Liver (tissue), 7 donors: ENCODE measurements at regions not wholly inside any gene's neighbourhood (a gene's known extent, or its start where the extent isn't known, plus 50 kb on each side); places are given as distances from the start of the nearest gene placed in this dataset.

ENCODE experiments used
- DNase-seq: peaks from one replicate; pipeline ENCODE4 v3.0.0-alpha.2; 2017; ENCODE audit warnings: low spot score
- H3K27ac ChIP-seq, 2 donors: one replicate each; pipeline ENCODE4 v1.7.0; 2013; ENCODE audit warnings: inconsistent platforms in 2 of 2, low read length in 2 of 2, control low read depth in 1 of 2, low read depth in 1 of 2, mild to moderate bottlenecking in 1 of 2
- H3K27me3 ChIP-seq, 4 donors: one replicate each; pipeline versions ENCODE4 v1.6.1 to v1.7.0; 2013; ENCODE audit warnings: low read length in 3 of 4, inconsistent platforms in 1 of 4, mild to moderate bottlenecking in 1 of 4, moderate library complexity in 1 of 4; ENCODE audit not compliant: control insufficient read depth in 4 of 4, insufficient read depth in 4 of 4
- H3K36me3 ChIP-seq, 4 donors: one replicate each; pipeline versions ENCODE4 v1.6.1 to v1.7.0; 2013; ENCODE audit warnings: low read length in 3 of 4, mild to moderate bottlenecking in 3 of 4, low read depth in 1 of 4, moderate library complexity in 1 of 4; ENCODE audit not compliant: control insufficient read depth in 4 of 4, insufficient read depth in 3 of 4
- H3K4me1 ChIP-seq, 4 donors: one replicate each; pipeline versions ENCODE4 v1.6.1 to v1.7.0; 2013; ENCODE audit warnings: low read length in 3 of 4, mild to moderate bottlenecking in 3 of 4, moderate library complexity in 1 of 4; ENCODE audit not compliant: control insufficient read depth in 4 of 4, insufficient read depth in 4 of 4
- H3K4me3 ChIP-seq, 3 donors: one replicate each; pipeline versions ENCODE4 v1.6.1 to v1.7.0; 2013; ENCODE audit warnings: low read length in 3 of 3, control low read depth in 1 of 3, low read depth in 1 of 3, mild to moderate bottlenecking in 1 of 3
- H3K9ac ChIP-seq, 2 donors: one replicate each; pipeline ENCODE4 v1.7.0; 2013; ENCODE audit warnings: low read length in 2 of 2, mild to moderate bottlenecking in 2 of 2, moderate library complexity in 2 of 2, control low read depth in 1 of 2, low read depth in 1 of 2
- H3K9me3 ChIP-seq, 4 donors: one replicate each; pipeline versions ENCODE4 v1.6.1 to v1.7.0; 2013; ENCODE audit warnings: low read length in 3 of 4; ENCODE audit not compliant: control insufficient read depth in 4 of 4
- EGR1 ChIP-seq, 2 donors: IDR thresholded peaks; 2 replicates each; pipeline ENCODE4 v1.6.1; 2016 to 2018; ENCODE audit warnings: antibody characterized with exemption in 2 of 2, low read depth in 2 of 2
- GABPA ChIP-seq, 2 donors: IDR thresholded peaks in 1 of 2; conservative IDR thresholded peaks in 1 of 2; 2 replicates each; pipeline ENCODE4 v1.6.1; 2016; ENCODE audit warnings: antibody characterized with exemption in 2 of 2, mild to moderate bottlenecking in 1 of 2, moderate library complexity in 1 of 2
- HNF4A ChIP-seq, 2 donors: conservative IDR thresholded peaks; 2 replicates each; pipeline ENCODE4 v1.6.1; 2016; ENCODE audit warnings: antibody characterized with exemption in 2 of 2, mild to moderate bottlenecking in 2 of 2
- HNF4G ChIP-seq: IDR thresholded peaks from 2 replicates; pipeline ENCODE4 v1.6.1; 2016; ENCODE audit warnings: antibody characterized with exemption
- RAD21 ChIP-seq, 2 donors: IDR thresholded peaks; 2 replicates each; pipeline ENCODE4 v1.6.1; 2016; ENCODE audit warnings: antibody characterized with exemption in 2 of 2, mild to moderate bottlenecking in 2 of 2
- RXRA ChIP-seq, 2 donors: IDR thresholded peaks; 2 replicates each; pipeline ENCODE4 v1.6.1; 2017 to 2018; ENCODE audit warnings: antibody characterized with exemption in 2 of 2, mild to moderate bottlenecking in 1 of 2
- SP1 ChIP-seq: IDR thresholded peaks from 2 replicates; pipeline ENCODE4 v1.6.1; 2018; ENCODE audit warnings: antibody characterized with exemption, mild to moderate bottlenecking
- YY1 ChIP-seq: IDR thresholded peaks from 2 replicates; pipeline ENCODE4 v1.6.1; 2016; ENCODE audit warnings: antibody characterized with exemption, mild to moderate bottlenecking
- WGBS: extraction: QIAGEN DNeasy Blood & Tissue Kit; methylation state at CpG from one replicate; pipeline ENCODE4 v1.1.7; 2013; 5-methylcytosine and 5-hydroxymethylcytosine counted together
- TF ChIP-seq, protein P1 (sequence below): IDR thresholded peaks from 2 replicates; pipeline ENCODE4 v1.6.1; 2016; ENCODE audit warnings: antibody characterized with exemption, mild to moderate bottlenecking
- TF ChIP-seq, protein P2 (sequence below): IDR thresholded peaks from 2 replicates; pipeline ENCODE4 v1.6.1; 2016; ENCODE audit warnings: antibody characterized with exemption
- TF ChIP-seq, protein P3 (sequence below): IDR thresholded peaks from 2 replicates; pipeline ENCODE4 v1.6.1; 2016; ENCODE audit warnings: antibody characterized with exemption
- TF ChIP-seq, protein P4 (sequence below): IDR thresholded peaks from 2 replicates; pipeline ENCODE4 v1.6.1; 2016; ENCODE audit warnings: antibody characterized with exemption
- donor health status: healthy.
- donor health status: healthy.
- donor health status: healthy.
- donor health status: healthy.

DNA sequence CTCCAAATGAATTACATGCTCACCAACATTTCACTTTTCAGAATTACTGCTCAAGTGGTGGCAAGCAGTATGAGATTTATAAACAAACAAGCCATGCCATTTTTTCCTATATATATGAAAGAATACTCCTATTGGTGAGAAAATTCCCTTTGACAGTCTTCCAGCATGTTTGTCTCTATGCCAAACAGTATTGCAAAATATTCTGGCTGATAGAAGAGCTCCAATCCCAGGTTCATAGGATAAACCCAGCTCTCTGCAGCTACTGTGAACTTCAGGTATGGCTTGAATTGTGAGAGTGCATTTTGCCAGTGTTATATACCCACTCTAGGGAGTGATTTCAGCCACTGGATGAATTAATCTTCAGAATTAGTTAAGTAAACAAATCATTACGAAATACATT, 108.8 kb downstream of the MAGEC2 start:
- no peaks in the 10 kb centered on the region for H3K9me3 ChIP-seq
- 44% methylated on average over 1 of the region's 1 CpG for WGBS
- TF ChIP-seq, protein P1, sequence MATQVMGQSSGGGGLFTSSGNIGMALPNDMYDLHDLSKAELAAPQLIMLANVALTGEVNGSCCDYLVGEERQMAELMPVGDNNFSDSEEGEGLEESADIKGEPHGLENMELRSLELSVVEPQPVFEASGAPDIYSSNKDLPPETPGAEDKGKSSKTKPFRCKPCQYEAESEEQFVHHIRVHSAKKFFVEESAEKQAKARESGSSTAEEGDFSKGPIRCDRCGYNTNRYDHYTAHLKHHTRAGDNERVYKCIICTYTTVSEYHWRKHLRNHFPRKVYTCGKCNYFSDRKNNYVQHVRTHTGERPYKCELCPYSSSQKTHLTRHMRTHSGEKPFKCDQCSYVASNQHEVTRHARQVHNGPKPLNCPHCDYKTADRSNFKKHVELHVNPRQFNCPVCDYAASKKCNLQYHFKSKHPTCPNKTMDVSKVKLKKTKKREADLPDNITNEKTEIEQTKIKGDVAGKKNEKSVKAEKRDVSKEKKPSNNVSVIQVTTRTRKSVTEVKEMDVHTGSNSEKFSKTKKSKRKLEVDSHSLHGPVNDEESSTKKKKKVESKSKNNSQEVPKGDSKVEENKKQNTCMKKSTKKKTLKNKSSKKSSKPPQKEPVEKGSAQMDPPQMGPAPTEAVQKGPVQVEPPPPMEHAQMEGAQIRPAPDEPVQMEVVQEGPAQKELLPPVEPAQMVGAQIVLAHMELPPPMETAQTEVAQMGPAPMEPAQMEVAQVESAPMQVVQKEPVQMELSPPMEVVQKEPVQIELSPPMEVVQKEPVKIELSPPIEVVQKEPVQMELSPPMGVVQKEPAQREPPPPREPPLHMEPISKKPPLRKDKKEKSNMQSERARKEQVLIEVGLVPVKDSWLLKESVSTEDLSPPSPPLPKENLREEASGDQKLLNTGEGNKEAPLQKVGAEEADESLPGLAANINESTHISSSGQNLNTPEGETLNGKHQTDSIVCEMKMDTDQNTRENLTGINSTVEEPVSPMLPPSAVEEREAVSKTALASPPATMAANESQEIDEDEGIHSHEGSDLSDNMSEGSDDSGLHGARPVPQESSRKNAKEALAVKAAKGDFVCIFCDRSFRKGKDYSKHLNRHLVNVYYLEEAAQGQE = no peak
- TF ChIP-seq HNF4G (no peak), GABPA (IDR thresholded peaks at IDR 0.05 in 1 of 2, conservative IDR thresholded peaks at IDR 0.05 in 1 of 2) (no peak), RAD21 (IDR thresholded peaks at IDR 0.05) (no peak), RXRA (IDR thresholded peaks at IDR 0.05) (no peak), HNF4A (conservative IDR thresholded peaks at IDR 0.05) (no peak)

DNA sequence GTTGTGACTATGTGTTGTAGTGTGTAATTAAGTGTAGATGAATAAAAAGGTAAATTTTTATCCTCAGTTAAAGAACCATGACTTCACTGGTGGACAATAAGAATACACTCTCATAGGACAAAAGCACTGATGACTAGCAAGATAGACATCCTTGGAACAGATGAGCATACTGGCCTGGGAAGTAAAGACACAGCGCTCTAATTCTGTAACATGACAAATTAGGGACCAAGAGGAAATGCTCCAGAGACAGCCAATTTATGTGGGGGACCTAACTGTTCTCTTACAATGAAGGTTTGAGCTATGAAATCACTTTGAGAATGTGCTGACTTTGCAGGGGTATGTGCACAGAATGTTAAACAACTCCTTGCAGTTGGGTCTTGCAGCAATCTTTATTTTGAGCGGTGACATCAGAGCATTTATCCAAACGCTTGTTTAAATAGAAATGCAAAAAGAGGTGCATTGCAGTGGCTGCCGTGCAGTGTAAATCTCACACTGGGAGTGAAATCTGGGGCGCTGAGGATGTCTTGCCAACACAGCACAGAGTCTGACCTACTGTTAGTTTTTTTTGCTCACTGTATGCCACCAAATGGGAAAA, 109.3 kb downstream of the MAGEC2 start:
- no peak for TF ChIP-seq RXRA (IDR thresholded peaks at IDR 0.05)
- TF ChIP-seq, protein P2, sequence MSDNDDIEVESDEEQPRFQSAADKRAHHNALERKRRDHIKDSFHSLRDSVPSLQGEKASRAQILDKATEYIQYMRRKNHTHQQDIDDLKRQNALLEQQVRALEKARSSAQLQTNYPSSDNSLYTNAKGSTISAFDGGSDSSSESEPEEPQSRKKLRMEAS = no peak
- TF ChIP-seq, protein P3, sequence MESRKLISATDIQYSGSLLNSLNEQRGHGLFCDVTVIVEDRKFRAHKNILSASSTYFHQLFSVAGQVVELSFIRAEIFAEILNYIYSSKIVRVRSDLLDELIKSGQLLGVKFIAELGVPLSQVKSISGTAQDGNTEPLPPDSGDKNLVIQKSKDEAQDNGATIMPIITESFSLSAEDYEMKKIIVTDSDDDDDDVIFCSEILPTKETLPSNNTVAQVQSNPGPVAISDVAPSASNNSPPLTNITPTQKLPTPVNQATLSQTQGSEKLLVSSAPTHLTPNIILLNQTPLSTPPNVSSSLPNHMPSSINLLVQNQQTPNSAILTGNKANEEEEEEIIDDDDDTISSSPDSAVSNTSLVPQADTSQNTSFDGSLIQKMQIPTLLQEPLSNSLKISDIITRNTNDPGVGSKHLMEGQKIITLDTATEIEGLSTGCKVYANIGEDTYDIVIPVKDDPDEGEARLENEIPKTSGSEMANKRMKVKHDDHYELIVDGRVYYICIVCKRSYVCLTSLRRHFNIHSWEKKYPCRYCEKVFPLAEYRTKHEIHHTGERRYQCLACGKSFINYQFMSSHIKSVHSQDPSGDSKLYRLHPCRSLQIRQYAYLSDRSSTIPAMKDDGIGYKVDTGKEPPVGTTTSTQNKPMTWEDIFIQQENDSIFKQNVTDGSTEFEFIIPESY = no peak
- no peak for TF ChIP-seq EGR1 (IDR thresholded peaks at IDR 0.05; ENCODE audit: low read depth in 2 of 2)
- no peak for TF ChIP-seq YY1
- TF ChIP-seq SP1 = no peak
- TF ChIP-seq HNF4A (conservative IDR thresholded peaks at IDR 0.05) = no peak
- TF ChIP-seq, protein P4, sequence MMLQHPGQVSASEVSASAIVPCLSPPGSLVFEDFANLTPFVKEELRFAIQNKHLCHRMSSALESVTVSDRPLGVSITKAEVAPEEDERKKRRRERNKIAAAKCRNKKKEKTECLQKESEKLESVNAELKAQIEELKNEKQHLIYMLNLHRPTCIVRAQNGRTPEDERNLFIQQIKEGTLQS = no peak
- no peak overlapping the region for H3K9ac ChIP-seq
- peaks cover 0 to 4% (median 0%) of the 10 kb centered on the region in 4 donors for H3K4me1 ChIP-seq
- WGBS = 46% methylated on average over 5 of the region's 5 CpGs
- no peaks in the 10 kb centered on the region for H3K9me3 ChIP-seq
- DNase-seq = no peak
- no peaks in the 10 kb centered on the region for H3K36me3 ChIP-seq
- H3K4me3 ChIP-seq = no peak overlapping the region
- no peak overlapping the region for H3K27ac ChIP-seq
- peaks cover 0 to 3% (median 0%) of the 10 kb centered on the region in 4 donors for H3K27me3 ChIP-seq

More for the DNA sequence above, 108.8 kb downstream of the MAGEC2 start:
- H3K4me3 ChIP-seq = no peak overlapping the region
- H3K9ac ChIP-seq = no peak overlapping the region
- peaks cover 0 to 4% (median 0%) of the 10 kb centered on the region in 4 donors for H3K4me1 ChIP-seq
- H3K27ac ChIP-seq = no peak overlapping the region
- no peaks in the 10 kb centered on the region for H3K36me3 ChIP-seq
- DNase-seq = no peak
- H3K27me3 ChIP-seq = peaks cover 0 to 3% (median 0%) of the 10 kb centered on the region in 4 donors
